ENCODE measurements at regions not wholly inside any gene's neighbourhood (a gene's known extent, or its start where the extent isn't known, plus 50 kb on each side); places are given as distances from the start of the nearest gene placed in this dataset.

GRCh38 chr18:73315381-73315780 is 447.6 kb upstream of the NETO1 start:
- no peak overlapping the region for H3K4me3 ChIP-seq (ENCODE audit: low read depth, low read length)
- TF ChIP-seq CTCF (IDR thresholded peaks at IDR 0.05; ENCODE audit: low read depth, low read length) = no peak

GRCh38 chr18:73313476-73313875 is 445.7 kb upstream of the NETO1 start:
- no peak overlapping the region for H3K4me3 ChIP-seq (ENCODE audit: low read depth, low read length)
- TF ChIP-seq CTCF (IDR thresholded peaks at IDR 0.05; ENCODE audit: low read depth, low read length) = no peak

GRCh38 chr18:73296686-73297085 is 428.9 kb upstream of the NETO1 start:
- no peak for TF ChIP-seq CTCF (IDR thresholded peaks at IDR 0.05; ENCODE audit: low read depth, low read length)

GRCh38 chr18:73292156-73292555 is 424.4 kb upstream of the NETO1 start:
- H3K4me3 ChIP-seq (ENCODE audit: low read depth, low read length) = no peak overlapping the region
- no peak for TF ChIP-seq CTCF (IDR thresholded peaks at IDR 0.05; ENCODE audit: low read depth, low read length)

More at GRCh38 chr18:73296686-73297085, 428.9 kb upstream of the NETO1 start:
- H3K4me3 ChIP-seq (ENCODE audit: low read depth, low read length) = no peak overlapping the region

- H3K4me3 ChIP-seq (ENCODE audit: low read depth, low read length) = no peak overlapping the region
- no peak for TF ChIP-seq CTCF (IDR thresholded peaks at IDR 0.05; ENCODE audit: low read depth, low read length)
Measured at GRCh38 chr18:73288813-73289212, 421.0 kb upstream of the NETO1 start.

- no peak overlapping the region for H3K4me3 ChIP-seq (ENCODE audit: low read depth, low read length)
- TF ChIP-seq CTCF (IDR thresholded peaks at IDR 0.05; ENCODE audit: low read depth, low read length) = no peak
Measured at GRCh38 chr18:73286584-73286983, 418.8 kb upstream of the NETO1 start.

- no peak for TF ChIP-seq CTCF (IDR thresholded peaks at IDR 0.05; ENCODE audit: low read depth, low read length)
- no peak overlapping the region for H3K4me3 ChIP-seq (ENCODE audit: low read depth, low read length)
Measured at GRCh38 chr18:73283788-73284187, 416.0 kb upstream of the NETO1 start.

Measured in WI38 (cell line).